DMS 273 (cell line): ENCODE measurements at regions not wholly inside any gene's neighbourhood (a gene's known extent, or its start where the extent isn't known, plus 50 kb on each side); places are given as distances from the start of the nearest gene placed in this dataset.
A peak's percentile ranks its signal among the peaks of the same experiment; 100 is the strongest.

Source experiments
- DNase-seq: peaks from one replicate; lab custom pipeline; 2025; ENCODE audit not compliant: unreplicated experiment; lab: John Stamatoyannopoulos, UW

DNA sequence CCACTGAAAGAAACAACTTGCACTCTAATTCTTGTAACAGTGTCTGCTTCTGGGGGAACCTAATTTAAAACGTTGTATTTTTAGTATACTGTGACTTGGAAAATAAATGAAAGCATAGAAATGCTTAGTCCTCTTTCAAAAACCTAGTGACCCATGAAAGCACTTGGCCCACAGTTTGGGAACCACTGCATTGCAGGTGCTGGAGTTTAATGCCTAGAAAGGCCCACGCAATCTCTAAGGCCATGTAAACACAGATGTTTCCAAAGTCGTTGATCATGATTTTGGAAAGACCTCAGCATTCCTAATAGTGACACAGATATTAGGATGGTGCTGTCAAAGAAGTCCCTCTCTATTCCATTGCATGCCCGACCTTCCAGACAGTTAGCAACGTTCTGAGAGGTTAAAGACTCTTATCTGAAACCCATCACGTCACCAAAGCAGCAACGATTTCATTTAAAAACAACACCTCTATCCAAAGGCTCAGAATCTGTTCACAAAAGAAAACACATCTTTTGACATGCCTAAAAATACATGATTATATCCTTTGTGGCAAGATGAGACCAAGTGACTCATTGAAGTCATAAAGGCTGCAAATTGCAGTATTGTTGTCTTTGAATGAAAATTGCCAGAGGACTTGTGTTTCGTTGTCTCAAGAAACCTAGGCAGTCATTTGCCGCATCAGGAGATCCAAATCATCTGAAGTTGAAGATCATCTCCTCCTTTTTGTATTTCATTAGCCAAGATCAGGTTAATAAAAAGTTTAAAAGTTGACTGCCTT is 328.0 kb upstream of the ZNF507 start:
- no peak for DNase-seq

- no peak for DNase-seq
Measured at GRCh38 chr19:32018014-32018413, 327.4 kb upstream of the ZNF507 start.

- no peak for DNase-seq
Measured at GRCh38 chr19:32020538-32020937, 324.9 kb upstream of the ZNF507 start.

- no peak for DNase-seq
Measured at GRCh38 chr19:32022044-32022640, 323.3 kb upstream of the ZNF507 start.

DNA sequence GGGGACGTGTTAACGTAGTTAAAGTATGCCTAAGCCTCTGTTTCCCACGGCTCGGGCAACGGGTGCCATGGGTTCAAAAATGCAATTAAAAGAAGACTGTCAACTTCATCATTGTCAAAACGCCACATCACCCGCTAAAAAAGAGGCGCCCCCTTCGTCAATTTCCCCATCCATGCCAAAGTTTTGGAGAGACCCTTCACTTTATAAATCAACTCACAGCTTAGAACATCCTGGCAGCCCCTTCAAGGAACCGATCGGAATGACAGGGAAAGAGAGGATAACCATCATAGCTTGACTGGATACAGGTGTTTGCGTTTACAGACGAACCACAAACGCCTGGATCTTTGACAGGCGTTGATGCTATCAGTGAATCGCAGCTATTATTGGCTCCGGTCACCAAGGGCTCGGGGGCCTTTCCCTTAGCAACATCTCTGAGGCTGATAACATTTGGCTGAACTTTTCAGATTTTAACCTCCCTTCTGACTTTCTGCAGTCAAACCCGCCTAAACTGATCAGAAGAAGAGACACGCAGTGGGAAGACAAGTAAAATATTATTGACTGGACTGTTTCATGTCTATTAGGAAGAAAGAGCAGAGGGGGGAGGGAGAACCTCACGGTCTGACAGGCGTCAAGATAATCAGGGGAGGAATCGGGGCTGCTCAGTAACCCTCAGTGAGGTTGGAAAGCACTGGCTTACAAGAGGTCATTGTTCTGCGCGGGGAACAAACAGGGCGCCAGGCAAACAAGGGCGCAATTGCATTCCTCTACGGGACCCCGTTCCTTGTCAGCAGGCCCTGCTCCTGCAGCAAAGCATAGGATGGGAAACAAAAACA is 322.5 kb upstream of the ZNF507 start:
- DNase-seq, result no peak

- no peak for DNase-seq
Measured at GRCh38 chr19:32023564-32023832, 321.9 kb upstream of the ZNF507 start.

DNA sequence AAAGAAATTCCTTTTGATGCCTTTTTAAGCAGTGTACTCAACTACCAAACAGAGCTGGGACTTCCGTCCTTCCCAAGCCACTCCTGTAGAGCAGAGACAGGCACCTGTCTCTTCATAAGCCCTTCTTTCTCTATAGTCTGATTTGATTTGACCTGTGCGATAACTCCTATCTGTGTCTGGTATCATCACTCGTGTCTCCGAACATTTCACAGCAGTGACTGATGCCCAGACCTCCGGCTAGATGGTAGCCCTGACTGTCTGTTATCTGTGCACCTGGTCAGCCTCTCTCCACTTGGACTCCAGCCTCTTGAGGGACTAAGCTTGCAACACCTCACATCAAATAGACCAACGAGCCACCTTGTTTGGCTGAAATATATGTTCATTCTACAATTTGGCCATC is 316.2 kb upstream of the ZNF507 start:
- DNase-seq, result no peak

DNA sequence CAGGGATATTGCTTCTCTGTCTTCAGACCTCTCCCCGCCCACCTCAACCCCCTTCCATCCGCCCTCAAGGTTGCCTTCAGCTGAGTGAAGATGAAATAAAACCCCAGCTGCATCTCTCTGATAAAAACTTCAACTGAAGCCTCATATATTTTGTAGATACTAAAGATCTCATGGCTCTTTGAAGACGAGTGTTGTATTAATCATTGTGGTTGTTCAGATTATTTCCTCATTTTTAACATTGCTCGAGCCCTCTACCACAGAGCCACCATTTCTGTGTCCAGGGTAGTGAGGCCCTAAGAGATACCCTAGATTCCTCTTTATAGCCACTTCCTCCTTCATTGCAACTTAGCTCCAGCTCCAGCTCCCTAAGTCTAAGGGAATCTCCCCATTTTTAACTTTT is 312.8 kb upstream of the ZNF507 start:
- DNase-seq, result no peak

DNA sequence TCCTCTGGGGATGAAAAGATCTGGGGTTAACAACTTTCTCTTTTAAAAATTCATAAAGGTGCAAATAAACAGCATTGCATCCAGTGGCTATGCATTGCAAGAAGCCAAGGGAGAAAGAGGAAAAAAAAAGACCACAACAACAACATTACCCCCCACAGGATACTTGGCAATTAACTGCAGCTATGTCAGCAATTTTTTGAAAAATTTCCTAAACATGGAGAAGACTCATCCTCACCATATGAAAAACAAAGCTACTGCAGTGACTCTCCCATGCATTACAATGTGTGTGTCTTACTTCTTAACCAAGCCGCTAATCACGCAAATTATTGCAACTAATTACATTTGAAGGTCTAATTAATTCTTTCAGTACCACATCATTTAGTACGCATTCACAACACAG is 309.8 kb upstream of the ZNF507 start:
- no peak for DNase-seq

DNA sequence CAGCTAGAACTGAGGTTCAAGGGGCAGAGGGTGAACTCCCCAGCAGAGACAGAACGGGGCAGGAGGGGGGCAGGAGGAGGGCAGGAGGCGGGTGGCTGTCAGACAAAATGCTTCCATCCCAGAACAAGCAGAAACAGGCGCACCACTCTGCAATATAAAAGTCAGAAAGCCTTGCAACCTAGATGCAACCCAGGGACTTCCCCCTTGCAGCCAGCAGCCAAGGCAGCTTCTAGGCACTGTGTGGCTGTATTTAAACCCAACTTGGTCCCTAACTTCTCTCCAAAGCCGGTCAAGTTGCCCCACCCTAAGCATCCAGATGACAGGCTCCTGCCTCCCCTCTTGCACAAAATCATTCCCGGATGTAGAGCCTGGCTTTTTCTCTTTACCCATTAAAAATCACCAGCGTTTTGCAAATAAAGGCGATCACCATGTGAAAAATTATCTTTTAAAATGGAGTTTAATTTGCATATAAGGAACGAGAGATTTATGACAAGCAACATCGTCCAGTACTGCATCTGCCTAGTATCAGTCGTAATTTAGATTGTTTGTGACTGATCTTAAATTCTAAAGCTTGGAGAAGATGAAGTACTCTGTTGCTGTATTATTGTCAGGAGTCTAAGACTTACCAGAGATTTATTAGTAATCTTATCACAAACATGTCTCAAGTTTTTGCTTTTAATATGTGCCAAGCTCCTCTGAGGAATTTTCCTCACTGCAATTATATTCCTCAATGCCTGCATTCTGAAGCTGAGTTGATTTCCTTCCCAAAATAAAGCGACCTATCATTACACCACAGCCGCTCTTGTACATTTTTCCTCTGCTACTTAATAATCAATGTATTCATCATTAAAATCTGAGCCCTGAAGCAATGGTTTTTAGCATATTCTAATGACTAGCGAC is 307.1 kb upstream of the ZNF507 start:
- no peak for DNase-seq

DNA sequence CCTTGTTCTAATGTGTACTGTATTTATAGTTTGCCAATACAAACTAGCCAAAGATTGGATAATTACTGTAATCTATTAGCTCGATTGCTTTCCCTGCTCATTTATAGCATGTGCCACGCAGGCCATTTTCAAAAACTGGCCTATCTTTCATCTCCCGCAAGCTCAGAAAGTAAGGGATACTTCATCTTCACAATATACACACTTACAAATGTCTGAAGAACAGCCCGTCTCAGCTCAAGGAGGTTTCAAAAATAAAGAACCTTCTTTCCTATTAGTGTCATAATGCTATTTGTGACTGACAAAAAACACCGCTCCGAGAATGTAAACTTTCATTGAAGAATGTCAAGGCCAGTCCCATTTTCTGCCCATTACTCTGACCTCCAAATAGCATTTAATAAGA is 306.4 kb upstream of the ZNF507 start:
- no peak for DNase-seq

GRCh38 chr19:32039440-32039839 is 306.0 kb upstream of the ZNF507 start:
- DNase-seq, result no peak

GRCh38 chr19:32040236-32040635 is 305.2 kb upstream of the ZNF507 start:
- DNase-seq, result no peak

- peak; percentile 54 for DNase-seq
Measured at GRCh38 chr19:32041681-32042292, 303.6 kb upstream of the ZNF507 start.

DNA sequence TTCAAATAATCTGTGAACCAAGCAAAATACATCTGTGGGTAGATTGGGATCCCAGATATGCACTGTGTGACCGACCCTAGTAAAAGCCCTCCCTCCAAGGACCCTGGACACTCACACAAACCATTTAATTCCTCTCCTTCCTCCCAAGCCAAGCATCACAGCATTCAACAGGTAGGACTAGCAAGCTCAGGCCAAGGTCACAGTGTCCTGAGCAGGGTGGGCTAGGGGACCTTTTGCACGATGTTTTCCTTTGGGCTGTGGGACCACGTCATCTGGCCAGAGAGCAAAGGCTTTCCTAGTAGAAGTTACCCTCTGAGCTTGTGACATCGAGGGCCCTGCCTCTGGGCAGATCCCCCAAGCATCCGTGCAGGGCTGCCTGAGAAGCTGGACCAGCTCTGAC is 297.6 kb upstream of the ZNF507 start:
- DNase-seq, result no peak

DNA sequence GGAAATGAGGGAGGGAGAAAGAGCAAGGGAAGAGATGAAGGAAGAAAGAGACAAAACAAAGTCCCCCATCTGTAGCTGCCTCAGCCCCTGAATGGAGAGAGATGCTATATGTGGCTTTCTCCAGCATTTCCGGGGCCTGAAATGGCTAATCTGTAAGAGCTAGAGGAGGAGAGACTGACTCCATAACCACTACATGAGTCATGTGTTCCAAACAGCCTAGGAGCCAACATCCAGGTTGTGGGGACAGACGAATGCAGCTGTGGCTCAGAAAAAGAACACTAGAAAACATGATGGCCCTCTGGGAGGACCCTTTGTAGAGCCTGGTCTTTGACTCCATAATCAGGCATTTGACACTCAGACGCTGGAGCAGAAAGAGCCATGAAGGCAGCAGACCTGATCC is 292.0 kb upstream of the ZNF507 start:
- no peak for DNase-seq

- no peak for DNase-seq
Measured at GRCh38 chr19:32053861-32054260, 291.5 kb upstream of the ZNF507 start.

GRCh38 chr19:32058131-32058530 is 287.3 kb upstream of the ZNF507 start:
- no peak for DNase-seq

DNA sequence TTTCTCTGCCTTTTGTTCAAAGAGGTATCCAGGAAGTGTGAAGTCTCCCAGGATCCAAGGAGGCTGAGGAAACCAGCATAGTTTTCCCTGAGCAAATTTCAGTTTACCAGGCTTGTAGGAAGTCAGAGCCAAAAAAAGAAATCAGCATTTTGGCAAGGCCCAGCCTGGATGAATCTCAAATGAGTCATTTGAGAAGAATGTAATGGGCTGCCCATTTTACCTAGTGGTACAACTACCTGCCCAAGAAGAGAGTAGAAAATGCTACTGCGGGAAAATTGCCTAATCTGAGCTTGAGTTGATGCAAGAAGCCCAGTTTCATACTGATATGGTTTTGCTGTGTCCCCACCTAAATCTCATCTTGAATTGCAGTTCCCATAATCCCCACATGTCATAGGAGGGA is 284.1 kb upstream of the ZNF507 start:
- DNase-seq, result no peak

DNA sequence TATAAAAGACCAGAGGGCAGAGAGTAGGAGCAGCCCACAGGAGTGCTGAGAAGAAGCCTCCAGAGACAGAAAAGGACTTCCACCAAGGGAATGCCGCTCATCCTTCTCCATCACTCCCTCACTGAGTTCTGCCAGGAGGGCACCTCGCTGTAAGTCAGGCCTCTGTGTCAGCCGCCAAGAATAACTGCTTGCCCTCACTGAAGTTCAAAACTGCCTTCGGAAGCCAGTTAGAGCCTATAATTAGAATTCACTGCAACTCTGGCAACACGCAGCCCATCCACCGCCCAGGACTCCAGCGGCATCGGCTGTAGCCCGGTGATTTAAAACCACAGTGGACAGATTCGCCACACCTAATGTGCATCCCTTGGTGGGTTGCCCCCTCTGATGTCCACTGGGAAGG is 281.8 kb upstream of the ZNF507 start:
- no peak for DNase-seq

DNA sequence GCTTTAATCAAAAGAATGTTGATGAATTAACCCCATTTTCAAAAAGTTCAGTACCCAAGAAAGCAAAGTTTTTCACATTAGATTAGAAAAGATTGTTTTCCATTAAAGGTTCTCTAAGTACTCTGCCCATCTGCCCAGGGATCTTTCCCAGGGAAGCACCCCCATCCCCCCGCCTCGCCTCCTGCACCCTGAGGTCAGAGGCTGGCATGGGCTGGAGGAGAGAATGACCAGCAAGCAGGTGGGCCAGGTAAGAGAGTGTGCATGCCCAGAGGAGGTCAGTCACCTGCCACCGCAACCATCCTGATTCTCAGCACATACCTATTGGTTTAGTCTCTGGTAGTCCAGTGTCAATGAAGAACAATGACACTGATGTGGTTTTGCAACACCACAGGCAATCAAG is 279.4 kb upstream of the ZNF507 start:
- no peak for DNase-seq
